Spleen (tissue), 7 donors: ENCODE measurements at regions not wholly inside any gene's neighbourhood (a gene's known extent, or its start where the extent isn't known, plus 50 kb on each side); places are given as distances from the start of the nearest gene placed in this dataset.

Experiments
- CTCF ChIP-seq, 11 experiments: fragments of 200-600 bp in 7 of 11; fragments of 450-650 bp in 4 of 11; sonication (generic) in 4 of 11; IDR thresholded peaks in 8 of 11; conservative IDR thresholded peaks in 3 of 11; 1 replicate in 7 of 11; 2 replicates in 4 of 11; pipeline versions ENCODE4 v1.4.0 to v1.8.0; 2016 to 2021; ENCODE audit warnings: antibody characterized with exemption in 11 of 11, inconsistent platforms in 4 of 11, mild to moderate bottlenecking in 1 of 11
- POLR2A ChIP-seq, 3 donors: fragments of 450-650 bp; IDR thresholded peaks; one replicate each; pipeline ENCODE4 v1.5.1; 2017; ENCODE audit warnings: antibody characterized with exemption in 3 of 3, mild to moderate bottlenecking in 1 of 3
- POLR2AphosphoS5 ChIP-seq, 3 donors: sonication (generic); formaldehyde crosslinking; IDR thresholded peaks; one replicate each; pipeline ENCODE4 v1.5.1; 2017; ENCODE audit warnings: antibody characterized with exemption in 3 of 3
- donor health status: DM: no; HTN: no; CAD: no; lungs with moderate emphysema.
- donor health status: DM: no; HTN: no; CAD: no.
- donor health status: DM: no; HTN: no; CAD: no.

- TF ChIP-seq POLR2AphosphoS5 (IDR thresholded peaks at IDR 0.05) (no peak), CTCF (IDR thresholded peaks at IDR 0.05 in 8 of 11, conservative IDR thresholded peaks at IDR 0.05 in 3 of 11) (no peak), POLR2A (IDR thresholded peaks at IDR 0.05) (no peak)
Measured at GRCh38 chr10:118950190-118950680, 79.3 kb upstream of the NANOS1 start.
